GM21529 (cell line): ENCODE measurements at regions not wholly inside any gene's neighbourhood (a gene's known extent, or its start where the extent isn't known, plus 50 kb on each side); places are given as distances from the start of the nearest gene placed in this dataset.
"Not testable (repeated sequence)": the region's sequence is repeated elsewhere in the genome, so short reads cannot be mapped to it uniquely, and the experiment has no call there.

Experiments
- ATAC-seq: cut with Tn5 transposase; IDR thresholded peaks from one replicate; pipeline ENCODE4 v1.9.1; 2021; ENCODE audit not compliant: unreplicated experiment

DNA sequence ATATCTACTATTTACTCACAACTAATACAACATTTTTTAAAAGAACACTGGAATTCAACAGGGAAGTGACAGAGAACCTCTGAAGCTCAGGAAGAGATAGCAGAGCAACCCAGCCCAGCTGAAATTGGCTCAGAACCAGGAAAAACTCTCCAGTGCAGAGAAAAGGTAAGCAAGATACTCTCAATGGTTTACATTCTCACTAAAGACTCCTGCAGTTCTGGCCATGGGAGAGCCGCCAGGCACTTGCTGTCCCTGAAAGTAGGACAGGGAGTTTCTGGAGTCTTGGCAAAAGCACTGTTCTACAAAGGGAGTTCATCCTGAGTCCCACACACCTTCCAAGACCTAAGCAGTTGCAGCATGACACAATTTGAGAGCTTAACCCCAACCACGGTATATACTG is 330.8 kb downstream of the TRIM36 start:
- no peak for ATAC-seq

DNA sequence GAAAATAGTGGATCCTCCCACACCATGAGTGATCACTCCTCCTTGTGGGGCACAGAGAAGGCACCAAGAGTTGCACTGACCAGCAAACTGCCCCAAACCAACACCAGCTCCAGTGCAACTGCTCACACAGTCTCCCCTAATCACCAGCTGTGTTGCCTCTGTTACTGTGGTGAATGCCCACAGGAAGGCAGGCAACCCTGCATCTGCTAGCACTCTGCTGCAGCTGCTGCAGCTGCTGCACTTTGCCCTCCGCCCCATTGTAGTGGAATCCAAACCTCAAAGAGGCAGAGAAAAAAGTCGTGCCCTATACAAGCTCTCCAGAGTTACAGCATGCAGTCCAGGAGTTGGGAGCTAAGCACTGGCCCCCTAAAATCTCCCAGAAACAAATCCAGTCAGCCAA is 339.6 kb downstream of the TRIM36 start:
- no peak for ATAC-seq

DNA sequence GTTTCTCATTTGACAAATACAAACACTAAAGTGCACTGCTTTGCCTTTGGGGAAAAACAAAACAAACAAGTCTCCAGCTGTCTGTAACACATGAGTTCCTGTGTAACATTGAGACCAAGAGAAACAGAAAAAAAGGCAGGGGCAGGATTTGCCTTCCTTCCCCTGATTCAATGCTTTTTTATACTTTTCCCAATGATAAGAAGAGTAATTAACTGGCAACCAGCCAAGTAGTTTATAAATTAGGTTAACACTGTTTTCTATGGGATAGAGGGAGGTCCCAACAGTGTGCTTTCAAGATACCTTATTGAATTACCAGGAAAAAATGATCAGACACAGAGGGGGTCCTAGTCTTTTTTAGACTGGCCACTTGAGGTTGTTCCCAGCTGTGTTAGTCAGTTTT is 346.8 kb downstream of the TRIM36 start:
- ATAC-seq: no peak

DNA sequence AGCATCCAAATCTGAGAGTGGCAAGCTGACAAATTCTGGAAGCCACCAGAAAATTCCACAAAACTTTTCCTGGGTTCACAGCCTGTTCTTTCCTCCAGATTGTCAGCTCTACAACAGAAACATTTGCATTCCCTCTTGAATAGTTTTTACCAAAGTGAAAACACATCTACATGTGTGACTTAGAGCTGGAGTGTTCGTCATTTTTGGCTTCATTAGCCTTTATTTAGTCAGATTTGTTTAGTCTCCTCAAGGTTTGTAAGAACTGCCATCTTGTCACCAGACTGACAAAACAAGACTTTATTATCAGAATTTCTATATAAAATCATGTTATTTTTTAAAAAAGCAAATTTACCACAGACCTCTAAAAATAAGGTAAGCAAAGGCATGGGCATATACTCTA is 347.3 kb downstream of the TRIM36 start:
- no peak for ATAC-seq

DNA sequence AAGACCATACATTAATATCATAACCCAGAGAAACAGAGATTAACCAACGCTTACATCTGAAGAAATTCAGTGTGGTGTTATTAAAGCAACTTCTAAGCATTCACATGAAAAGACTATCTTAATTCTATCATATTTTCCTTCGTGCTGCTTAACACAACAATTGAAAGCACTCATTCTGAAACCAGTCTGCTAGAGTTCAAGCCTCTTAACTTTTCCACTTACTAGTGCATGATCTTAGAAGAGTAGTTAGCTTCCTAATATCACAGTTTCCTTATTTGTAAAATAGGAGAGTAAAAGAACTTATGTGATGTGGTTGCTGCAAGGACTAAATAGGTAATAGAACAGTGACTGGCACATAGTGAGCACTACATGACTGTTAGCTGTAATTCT is 379.3 kb downstream of the TRIM36 start:
- no peak for ATAC-seq

DNA sequence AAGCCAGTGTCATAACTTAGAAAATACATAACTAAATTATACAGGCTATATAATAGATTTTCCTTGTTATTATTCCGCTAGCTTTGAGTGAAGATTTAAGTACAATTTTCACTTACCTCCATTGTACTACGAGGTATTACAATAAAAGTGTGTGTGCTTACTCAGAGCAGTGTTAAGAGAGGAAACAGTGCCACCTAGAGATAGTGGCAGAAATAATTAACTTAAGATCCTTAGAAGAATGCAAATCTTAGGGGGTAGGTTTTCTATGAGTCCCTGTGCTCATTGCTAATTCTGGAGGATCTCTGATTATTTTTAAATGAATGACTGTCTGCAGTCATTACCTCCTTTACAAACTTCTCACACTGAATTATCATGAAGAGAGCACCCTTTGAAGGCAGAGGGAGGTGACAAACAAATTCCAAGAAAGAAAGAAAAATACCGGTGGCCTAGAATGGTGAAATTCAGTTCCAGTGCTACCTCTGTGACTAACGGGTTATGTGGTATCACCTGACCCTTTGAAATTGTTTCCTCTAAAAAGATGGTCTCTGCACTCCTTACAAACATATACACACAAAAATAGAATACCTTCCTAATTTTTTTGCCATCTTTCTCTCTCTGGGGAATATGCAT is 379.8 kb downstream of the TRIM36 start:
- ATAC-seq: peak; percentile 68

DNA sequence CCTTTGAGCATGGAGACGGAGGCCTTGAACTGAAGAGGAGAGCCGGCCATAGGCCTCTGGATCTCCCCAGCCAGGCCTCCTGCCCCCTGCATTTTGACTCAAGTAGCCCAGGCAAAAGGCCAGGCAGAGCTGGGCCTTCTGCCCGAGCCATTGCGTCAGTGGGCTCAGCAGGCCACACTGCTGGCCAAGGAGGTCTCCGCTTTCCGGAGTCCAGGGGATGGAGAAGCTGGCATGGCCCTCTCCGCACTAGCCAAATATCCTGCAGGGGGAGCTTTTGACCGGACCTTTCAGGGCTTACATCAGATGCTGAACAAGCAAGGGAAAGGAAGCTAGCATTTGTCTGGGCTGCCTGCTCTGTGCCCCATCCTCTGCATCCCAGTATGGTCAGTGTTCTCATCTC is 386.8 kb downstream of the TRIM36 start:
- no peak for ATAC-seq

DNA sequence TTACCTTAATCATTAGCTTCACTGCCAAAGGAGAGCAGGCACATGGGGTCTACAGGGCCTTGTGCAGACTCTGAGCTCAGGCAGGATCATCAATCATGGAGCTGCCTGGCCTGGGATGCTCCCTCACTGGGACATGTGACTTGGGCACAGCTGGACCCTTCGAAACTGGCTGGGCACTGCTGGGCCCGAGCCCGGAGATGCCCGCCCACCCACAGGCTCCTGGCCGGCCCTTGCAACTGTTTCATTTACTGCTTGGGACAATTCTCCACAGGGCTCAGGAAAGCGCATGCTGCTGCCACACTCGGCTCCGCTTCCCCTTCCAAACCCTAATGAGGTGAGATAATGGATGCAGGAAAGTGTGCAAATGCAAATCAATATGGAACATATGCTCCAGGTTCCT is 387.5 kb downstream of the TRIM36 start:
- no peak for ATAC-seq

DNA sequence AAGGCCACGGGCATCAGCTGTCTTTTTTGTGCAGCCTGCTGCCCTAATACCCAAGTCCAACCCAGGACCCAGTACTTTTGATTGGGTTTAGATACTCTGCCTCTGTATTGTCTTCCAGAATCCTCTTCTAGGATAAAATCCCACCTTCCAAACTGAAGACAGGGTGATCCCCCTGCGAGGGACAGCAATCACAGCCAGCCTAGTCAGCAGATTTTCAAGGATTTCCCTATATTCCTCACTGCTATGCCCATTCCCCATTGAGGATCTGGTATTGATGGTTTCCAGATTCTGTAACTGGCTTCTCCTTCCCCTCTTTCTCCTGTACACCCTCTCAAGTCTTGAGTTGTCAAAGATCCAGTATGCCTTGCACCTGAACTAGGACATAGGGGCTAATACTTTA is 389.4 kb downstream of the TRIM36 start:
- no peak for ATAC-seq

DNA sequence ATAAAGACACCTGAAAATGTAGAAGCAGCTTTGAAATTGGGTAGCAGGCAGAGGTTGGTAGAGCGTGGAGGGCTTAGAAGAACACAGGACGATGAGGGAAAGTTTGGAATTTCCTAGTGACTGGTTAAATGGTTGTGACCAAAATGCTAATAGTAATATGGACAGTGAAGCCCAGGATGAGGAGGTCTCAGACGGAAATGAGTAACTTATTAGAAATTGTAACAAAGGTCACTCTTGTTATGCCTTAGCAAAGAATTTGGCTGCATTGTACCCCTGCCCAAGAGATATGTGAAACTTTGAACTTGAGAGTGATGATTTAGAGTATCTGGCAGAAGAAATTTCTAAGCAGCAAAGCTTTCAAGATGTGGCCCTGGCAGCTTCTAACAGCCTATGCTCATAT is 382.5 kb downstream of the KCNN2 start:
- ATAC-seq: no peak

DNA sequence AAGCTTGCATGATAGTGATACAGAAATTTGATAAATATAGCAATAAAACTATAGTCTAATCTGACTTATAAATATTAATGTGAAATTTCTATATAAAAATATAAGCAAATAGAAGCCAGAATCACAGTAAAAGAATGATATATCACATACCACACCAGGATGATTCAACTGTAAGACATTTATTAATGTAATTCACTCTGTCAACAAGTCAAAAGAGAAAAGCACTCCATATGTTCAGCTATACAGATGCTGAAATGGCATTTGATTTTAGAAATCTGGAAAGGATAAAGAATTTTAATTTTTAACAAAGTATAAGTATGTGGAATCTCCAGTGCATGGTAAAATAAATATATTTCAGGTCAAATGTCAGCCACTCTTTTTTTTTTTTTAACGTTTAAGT is 372.4 kb downstream of the KCNN2 start:
- no peak for ATAC-seq

DNA sequence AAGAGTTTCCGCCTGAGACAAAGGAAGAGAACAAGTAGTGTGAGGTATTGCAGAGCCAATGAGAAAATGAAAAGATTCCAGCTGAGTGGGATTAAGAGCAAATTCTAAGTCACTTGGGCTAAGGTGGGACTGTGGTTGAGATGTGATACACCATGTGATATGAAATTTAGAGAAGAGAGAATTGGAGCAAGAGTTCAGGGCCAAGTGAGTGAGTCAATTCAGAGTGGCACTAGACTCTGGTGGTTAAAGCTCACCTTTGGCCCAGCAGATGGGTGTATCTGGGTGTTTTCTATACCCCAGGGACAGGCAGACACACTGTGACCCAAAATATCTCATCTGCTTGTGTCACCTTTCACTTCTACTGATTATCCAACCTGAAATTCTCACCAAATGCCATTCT is 368.1 kb downstream of the KCNN2 start:
- no peak for ATAC-seq

DNA sequence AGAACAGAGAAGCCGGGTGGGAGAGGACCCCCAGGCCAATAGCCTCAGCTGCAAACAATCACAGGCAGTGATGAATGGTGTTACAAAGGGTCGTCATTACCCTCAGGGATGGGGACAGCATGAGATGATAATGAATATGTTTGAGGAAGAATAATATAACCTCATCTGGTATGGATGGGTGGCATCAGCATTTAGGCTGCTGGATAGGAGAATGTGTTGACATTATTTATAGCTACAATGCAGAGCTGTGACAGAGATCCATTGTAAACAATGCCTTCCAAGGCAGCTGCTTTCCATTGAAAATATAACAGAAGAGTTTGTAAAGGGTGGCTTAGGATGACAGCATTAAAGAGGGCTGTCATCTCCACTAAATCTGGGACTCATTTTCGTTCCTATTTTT is 365.5 kb downstream of the KCNN2 start:
- no peak for ATAC-seq

DNA sequence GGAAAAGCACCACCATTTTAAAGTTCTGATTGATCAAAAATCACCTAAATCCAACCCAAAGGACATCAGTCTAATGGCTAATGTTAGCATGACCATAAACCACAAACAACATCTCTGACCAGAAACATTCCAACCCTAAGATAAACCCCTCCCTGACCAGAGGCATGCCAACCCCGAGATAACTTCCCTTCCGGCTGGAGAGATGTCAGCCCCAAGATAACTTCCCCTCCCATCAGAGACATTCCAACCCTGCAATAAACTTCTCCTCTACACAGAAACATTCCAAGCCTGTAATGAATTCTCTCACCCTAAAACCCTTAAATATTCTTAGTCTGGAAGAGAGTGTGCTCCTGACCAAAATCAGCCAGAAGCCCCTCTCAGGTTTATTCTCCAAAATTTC is 364.3 kb downstream of the KCNN2 start:
- ATAC-seq: no peak

DNA sequence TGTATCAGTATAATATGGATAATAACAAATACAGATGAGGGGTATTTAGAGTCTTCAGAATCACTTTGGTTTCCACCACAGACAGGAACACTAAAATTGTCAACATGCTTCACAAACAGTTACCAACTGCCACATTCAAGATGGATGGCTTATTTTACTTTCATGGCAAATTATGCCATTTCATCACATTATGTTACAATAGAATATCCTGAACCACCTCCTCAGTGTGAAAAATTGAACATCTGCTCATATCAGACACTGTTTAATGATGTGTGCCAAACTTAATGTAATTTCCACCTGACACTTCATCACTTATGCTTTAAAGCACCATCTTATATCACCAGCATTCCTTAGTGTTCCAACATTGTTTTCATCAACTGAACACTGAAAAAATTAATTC is 357.4 kb downstream of the KCNN2 start:
- ATAC-seq: no peak

DNA sequence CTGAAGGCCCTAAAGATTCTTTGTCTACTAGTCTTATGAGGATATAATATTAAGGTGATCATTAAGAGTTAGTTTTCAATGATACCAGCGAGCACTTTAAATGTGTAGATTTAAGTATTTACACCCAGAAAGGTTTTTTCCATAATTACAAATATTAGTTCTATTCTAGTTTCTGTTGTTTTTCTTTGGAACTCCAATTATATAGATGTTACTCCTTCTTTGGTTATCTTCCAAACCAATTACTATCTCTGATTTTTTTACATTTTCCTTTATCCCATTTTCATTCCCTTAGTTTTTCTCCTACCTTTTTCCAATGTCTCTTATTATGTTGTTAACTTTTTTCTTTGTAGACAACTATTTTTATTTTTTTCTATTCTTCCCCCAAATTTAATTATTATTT is 355.1 kb downstream of the KCNN2 start:
- ATAC-seq: no peak

DNA sequence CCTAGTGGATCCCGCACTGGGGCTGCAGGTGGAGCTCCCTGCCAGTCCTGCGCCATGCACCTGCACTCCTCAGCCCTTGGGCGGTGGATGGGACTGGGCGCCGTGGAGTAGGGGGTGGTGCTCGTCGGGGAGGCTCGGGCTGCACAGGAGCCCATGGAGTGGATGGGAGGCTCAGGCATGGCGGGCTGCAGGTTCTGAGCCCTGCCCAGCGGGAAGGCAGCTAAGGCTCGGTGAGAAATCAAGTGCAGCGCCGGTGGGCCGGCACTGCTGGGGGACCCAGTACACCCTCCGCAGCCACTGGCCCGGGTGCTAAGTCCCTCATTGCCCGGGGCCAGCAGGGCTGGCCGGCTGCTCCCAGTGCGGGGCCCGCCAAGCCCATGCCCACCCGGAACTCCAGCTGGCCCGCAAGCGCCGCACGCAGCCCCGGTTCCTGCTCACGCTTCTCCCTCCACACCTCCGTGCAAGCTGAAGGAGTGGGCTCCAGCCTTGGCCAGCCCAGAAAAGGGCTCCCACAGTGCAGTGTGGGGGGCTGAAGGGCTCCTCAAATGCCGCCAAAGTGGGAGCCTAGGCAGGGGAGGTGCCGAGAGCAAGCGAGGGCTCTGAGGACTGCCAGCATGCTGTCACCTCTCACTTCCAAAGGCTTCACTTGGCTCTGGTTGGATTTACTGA is 342.5 kb downstream of the KCNN2 start:
- ATAC-seq: not testable (repeated sequence)

DNA sequence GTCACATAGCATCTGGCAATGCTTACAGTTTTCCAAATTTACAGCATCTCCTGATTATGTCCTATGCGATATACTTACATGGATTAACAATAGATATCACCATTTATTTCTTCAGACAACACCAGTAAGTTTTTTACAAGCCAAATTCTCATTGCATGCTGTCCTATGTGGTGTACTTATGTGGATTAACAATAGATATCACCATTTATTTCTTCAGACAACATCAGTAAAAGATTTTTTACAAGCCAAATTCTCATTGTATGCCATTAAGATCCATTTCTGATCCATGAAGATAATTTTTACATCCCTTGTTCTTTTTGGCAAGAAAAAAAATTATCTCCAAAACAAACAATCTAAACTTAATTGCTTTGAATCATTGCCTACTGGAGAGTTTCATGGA is 340.9 kb downstream of the KCNN2 start:
- ATAC-seq: no peak

DNA sequence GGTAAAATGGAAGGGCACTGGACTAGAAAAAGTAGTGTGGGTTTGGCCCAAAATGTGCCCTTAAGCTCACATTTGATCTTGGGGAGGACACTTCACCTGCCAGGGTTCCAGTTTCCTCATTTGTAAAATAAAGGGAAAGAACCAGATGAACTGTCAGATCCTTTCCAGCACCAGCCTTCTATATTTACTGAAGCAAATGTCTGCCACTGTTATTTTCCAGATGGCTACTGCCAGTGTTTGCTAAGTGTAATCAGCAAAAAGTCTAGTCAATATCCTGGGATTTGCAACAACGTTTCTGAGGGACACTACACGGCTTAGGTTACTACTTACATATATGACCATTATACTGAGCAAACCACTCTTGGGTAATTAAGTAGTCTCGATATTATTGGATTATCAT is 340.3 kb downstream of the KCNN2 start:
- no peak for ATAC-seq

DNA sequence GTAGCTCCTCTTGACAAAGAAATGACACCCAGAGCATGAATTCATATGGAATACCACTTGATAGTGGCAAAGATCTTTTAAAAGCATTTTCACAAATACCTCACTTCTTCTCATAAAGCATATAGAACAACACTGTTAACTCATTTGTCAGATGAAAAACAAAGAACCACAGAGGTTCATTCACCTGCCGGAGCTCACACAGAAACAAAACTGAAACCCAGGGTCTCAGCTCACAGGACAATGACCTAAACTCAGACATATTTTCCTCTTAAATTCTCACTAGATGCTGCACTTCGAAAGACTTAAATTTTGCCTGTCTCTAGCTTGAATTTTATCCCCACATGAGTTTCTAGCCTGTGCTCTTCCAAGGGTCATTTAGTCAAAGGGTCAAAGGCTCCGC is 339.0 kb downstream of the KCNN2 start:
- ATAC-seq: no peak

DNA sequence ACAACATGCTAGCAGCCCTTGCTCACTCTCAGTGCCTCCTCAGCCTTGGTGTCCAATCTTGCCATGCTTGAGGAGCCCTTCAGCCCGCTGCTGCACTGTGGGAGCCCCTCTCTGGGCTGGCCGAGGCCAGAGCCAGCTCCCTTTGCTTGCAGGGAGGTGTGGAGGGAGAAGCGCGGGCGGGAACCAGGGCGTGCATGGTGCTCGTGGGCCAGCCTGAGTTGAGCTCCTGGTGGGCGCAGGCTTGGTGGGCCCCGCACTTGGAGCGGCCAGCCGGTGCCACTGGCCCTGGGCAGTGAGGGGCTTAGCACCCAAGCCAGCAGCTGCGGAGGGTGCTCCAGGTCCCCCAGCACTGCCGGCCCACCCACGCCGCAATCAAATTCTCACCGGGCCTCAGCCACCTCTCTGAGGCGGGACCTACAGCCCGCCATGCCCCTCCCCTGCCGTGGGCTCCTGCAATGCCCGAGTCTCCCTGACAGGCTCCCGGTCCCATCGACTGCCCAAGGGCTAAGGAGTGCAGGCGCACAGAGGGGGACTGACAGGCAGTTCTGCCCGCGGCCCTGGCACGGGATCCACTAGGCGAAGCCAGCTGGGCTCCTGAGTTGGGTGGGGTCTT is 333.5 kb downstream of the KCNN2 start:
- no peak for ATAC-seq

DNA sequence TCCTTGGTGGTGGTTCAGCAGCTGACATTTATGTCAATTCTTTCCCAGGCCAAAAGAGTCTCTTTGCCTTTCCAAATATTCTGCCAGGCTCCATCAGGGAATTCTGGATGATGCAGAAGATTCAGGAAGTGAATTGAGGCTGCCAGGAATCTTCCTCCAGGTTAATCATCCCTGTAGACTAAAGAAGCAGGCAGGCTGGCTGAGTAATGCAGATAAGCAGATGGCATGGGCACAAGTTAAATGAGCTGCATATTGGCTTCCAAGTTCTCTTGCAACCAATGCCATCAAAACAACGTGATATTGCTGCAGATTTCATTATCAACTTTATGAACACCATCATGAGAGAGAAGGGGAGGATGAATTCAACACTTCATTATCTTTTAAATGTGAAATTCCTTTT is 324.5 kb downstream of the KCNN2 start:
- ATAC-seq: no peak

DNA sequence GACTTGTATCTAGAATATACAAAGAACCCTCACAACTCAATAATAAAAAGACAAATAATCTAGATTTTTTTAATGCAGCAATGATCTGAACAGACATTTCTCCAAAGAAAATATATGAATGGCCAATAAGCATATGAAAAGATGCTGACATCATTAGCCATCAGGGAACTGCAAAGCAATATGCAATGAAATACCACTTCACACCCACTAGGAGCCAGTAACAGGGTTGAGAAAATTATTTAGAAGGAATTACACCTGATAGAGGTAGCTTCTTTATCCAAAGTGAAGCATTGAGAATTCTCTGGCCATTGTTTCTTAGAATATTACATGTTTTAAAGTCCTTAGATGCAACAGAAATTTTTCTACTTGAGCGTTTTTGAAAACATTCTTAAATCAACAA is 316.9 kb downstream of the KCNN2 start:
- no peak for ATAC-seq
